ENCODE measurements at regions not wholly inside any gene's neighbourhood (a gene's known extent, or its start where the extent isn't known, plus 50 kb on each side); places are given as distances from the start of the nearest gene placed in this dataset.

- H3K9me3 ChIP-seq: no peaks in the 10 kb centered on the region
- H3K36me3 ChIP-seq (ENCODE audit: insufficient read depth in 1 of 2, low read depth in 1 of 2): no peaks in the 10 kb centered on the region
- ATAC-seq: no peak
- intact Hi-C loops (cut with DNase I): no loop called here
- H3K4me1 ChIP-seq: no peaks in the 10 kb centered on the region
- WGBS, 3 donors: 80 to 83% (median 82%) methylated on average over 5 of the region's 5 CpGs
- DNase-seq: no peak
- H3K27ac ChIP-seq: no peak overlapping the region
- H3K4me3 ChIP-seq: no peak overlapping the region
- no peaks in the 10 kb centered on the region for H3K27me3 ChIP-seq (ENCODE audit: insufficient read depth in 3 of 3, low read length in 2 of 3)
- TF ChIP-seq, protein P1, sequence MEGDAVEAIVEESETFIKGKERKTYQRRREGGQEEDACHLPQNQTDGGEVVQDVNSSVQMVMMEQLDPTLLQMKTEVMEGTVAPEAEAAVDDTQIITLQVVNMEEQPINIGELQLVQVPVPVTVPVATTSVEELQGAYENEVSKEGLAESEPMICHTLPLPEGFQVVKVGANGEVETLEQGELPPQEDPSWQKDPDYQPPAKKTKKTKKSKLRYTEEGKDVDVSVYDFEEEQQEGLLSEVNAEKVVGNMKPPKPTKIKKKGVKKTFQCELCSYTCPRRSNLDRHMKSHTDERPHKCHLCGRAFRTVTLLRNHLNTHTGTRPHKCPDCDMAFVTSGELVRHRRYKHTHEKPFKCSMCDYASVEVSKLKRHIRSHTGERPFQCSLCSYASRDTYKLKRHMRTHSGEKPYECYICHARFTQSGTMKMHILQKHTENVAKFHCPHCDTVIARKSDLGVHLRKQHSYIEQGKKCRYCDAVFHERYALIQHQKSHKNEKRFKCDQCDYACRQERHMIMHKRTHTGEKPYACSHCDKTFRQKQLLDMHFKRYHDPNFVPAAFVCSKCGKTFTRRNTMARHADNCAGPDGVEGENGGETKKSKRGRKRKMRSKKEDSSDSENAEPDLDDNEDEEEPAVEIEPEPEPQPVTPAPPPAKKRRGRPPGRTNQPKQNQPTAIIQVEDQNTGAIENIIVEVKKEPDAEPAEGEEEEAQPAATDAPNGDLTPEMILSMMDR (IDR thresholded peaks at IDR 0.05): no peak
These were observed 181.5 kb upstream of the ACVR2A start for GRCh38 chr2:147663153-147663961.

DNA sequence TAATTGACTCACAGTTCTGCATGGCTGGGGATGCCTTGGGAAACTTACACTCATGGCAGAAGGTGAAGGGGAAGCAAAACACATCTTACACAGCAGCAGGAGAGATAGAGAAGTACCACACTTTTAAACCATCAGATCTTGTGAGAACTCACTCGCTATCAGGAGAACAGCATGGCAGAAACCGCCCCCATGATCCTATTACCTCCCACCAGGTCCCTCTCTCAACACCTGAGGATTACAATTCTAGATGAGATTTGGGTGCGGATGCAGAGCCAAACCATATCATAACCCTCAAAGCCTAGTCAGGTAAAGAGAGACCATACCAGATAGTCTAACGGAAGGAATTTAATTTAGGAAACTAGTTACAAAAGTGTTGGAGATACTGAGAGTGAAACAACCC is 182.6 kb upstream of the ACVR2A start:
- TF ChIP-seq, protein P1 (IDR thresholded peaks at IDR 0.05): no peak
- H3K36me3 ChIP-seq (ENCODE audit: insufficient read depth in 1 of 2, low read depth in 1 of 2): no peaks in the 10 kb centered on the region
- H3K4me3 ChIP-seq: no peak overlapping the region
- WGBS, 3 donors: 94 to 98% (median 98%) methylated on average over 4 of the region's 4 CpGs
- H3K9me3 ChIP-seq: no peaks in the 10 kb centered on the region
- no peaks in the 10 kb centered on the region for H3K4me1 ChIP-seq
- DNase-seq: no peak
- no peak overlapping the region for H3K27ac ChIP-seq
- no peaks in the 10 kb centered on the region for H3K27me3 ChIP-seq (ENCODE audit: insufficient read depth in 3 of 3, low read length in 2 of 3)
- ATAC-seq: no peak
- intact Hi-C loops (cut with DNase I): no loop called here

DNA sequence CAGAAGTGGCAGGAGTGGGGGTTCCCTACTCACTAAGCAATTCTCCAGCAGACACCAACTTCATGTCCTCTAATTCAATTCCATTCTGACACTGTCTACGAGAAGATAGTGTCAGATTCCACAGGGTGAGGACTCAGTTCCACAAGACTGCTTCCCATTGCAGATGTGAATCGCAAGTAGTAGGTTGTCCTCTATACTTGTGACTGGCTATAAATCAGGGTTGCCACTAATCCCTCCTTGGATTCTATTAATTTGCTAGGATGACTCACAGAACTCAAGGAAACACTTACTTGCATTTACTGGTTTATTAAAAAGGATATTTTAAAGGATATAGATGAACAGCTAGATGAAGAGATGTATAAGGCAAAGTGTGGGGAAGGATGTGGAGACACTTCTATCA is 184.1 kb upstream of the ACVR2A start:
- no peaks in the 10 kb centered on the region for H3K9me3 ChIP-seq
- no peak overlapping the region for H3K4me3 ChIP-seq
- ATAC-seq (no peak), DNase-seq (no peak)
- no peaks in the 10 kb centered on the region for H3K4me1 ChIP-seq
- no peaks in the 10 kb centered on the region for H3K27me3 ChIP-seq (ENCODE audit: insufficient read depth in 3 of 3, low read length in 2 of 3)
- intact Hi-C loops (cut with DNase I): no loop called here
- no peak overlapping the region for H3K27ac ChIP-seq
- 83 to 89% (median 85%) methylated on average over 2 of the region's 2 CpGs for WGBS, 3 donors
- no peaks in the 10 kb centered on the region for H3K36me3 ChIP-seq (ENCODE audit: insufficient read depth in 1 of 2, low read depth in 1 of 2)
- TF ChIP-seq, protein P1 (IDR thresholded peaks at IDR 0.05): no peak

DNA sequence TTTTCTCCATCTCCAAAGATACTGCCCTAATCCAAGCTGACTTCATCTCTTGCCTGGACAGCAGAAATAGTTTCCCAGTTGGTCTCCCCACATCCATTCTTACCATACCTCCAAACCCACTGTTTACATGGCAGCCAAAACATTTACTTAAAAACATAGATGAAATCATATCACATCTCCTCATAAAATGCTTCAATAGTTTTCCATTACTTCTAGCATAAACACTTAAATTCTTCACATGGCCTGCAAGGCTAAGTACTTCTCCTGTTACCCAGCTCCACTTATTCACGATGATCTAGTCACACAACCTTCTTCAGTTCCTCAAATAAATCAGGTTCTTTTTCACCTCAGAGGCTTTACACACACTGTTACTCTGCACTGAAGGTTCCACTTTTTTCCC is 185.8 kb upstream of the ACVR2A start:
- TF ChIP-seq, protein P1 (IDR thresholded peaks at IDR 0.05): no peak
- Histone ChIP-seq H3K27me3 (ENCODE audit: insufficient read depth in 3 of 3, low read length in 2 of 3) (no peaks in the 10 kb centered on the region), H3K9me3 (no peaks in the 10 kb centered on the region), H3K27ac (no peak overlapping the region), H3K36me3 (ENCODE audit: insufficient read depth in 1 of 2, low read depth in 1 of 2) (no peaks in the 10 kb centered on the region), H3K4me1 (no peaks in the 10 kb centered on the region), H3K4me3 (no peak overlapping the region)
- DNase-seq (no peak), ATAC-seq (no peak)
- WGBS, 3 donors: 73 to 81% (median 74%) methylated on average over 1 of the region's 1 CpG
- intact Hi-C loops (cut with DNase I): no loop called here

All from psoas muscle (tissue), 7 donors.